HepG2 (cell line): ENCODE measurements at regions not wholly inside any gene's neighbourhood (a gene's known extent, or its start where the extent isn't known, plus 50 kb on each side); places are given as distances from the start of the nearest gene placed in this dataset.
"Not testable (repeated sequence)": the region's sequence is repeated elsewhere in the genome, so short reads cannot be mapped to it uniquely, and the experiment has no call there.

ENCODE experiments used
- CTCF ChIP-seq: sonication (generic); formaldehyde crosslinking; IDR thresholded peaks from 2 replicates; pipeline ENCODE4 v1.5.0; 2020; ENCODE audit warnings: mild to moderate bottlenecking, missing genetic modification reagents, moderate library complexity
- EZH2 ChIP-seq: conservative IDR thresholded peaks from 2 replicates; pipeline ENCODE4 v1.6.1; 2012; ENCODE audit warnings: mild to moderate bottlenecking, low read depth, low read length, moderate library complexity
- FOXJ3 ChIP-seq: sonication (generic); formaldehyde crosslinking; IDR thresholded peaks from 2 replicates; pipeline ENCODE4 v1.4.0; 2020; ENCODE audit warnings: missing genetic modification reagents, mild to moderate bottlenecking, borderline replicate concordance
- PRPF4 ChIP-seq: fragments of 200-400 bp; formaldehyde crosslinking; IDR thresholded peaks from 2 replicates; pipeline ENCODE4 v1.6.1; 2016; ENCODE audit warnings: low read length, low read depth; ENCODE audit not compliant: poor library complexity, severe bottlenecking
- SETDB1 ChIP-seq: sonication (generic); formaldehyde crosslinking; IDR thresholded peaks from 2 replicates; pipeline ENCODE4 v1.5.1; 2020; ENCODE audit warnings: missing genetic modification reagents, mild to moderate bottlenecking, borderline replicate concordance
- SRSF1 ChIP-seq: fragments of 200-400 bp; formaldehyde crosslinking; optimal IDR thresholded peaks from 2 replicates; pipeline ENCODE3; 2017; ENCODE audit warnings: mild to moderate bottlenecking, low read depth, low read length, moderate library complexity
- TAF1 ChIP-seq: sonication (generic); formaldehyde crosslinking; IDR thresholded peaks from 2 replicates; pipeline ENCODE4 v1.4.0; 2020; ENCODE audit warnings: missing genetic modification reagents
- XRCC5 ChIP-seq: fragments of 200-400 bp; formaldehyde crosslinking; optimal IDR thresholded peaks from 2 replicates; pipeline ENCODE3; 2017; ENCODE audit warnings: mild to moderate bottlenecking, low read length
- ZKSCAN5 ChIP-seq: sonication (generic); formaldehyde crosslinking; IDR thresholded peaks from 2 replicates; pipeline ENCODE4 v1.5.1; 2020; ENCODE audit warnings: mild to moderate bottlenecking, missing genetic modification reagents
- ZNF263 ChIP-seq: sonication (generic); formaldehyde crosslinking; IDR thresholded peaks from 2 replicates; pipeline ENCODE4 v1.4.0; 2020; ENCODE audit warnings: missing genetic modification reagents
- ZNF703 ChIP-seq: sonication (generic); formaldehyde crosslinking; IDR thresholded peaks from 2 replicates; pipeline ENCODE4 v1.5.1; 2020; ENCODE audit warnings: missing genetic modification reagents, mild to moderate bottlenecking, moderate library complexity, borderline replicate concordance

GRCh38 chr3:157845839-157846238 lies 260.4 kb downstream of the SHOX2 start:
- TF ChIP-seq CTCF (CRISPR knock-in tag); EZH2; ZKSCAN5 (CRISPR knock-in tag); TAF1; ZNF703 (CRISPR knock-in tag); FOXJ3 (CRISPR knock-in tag); ZNF263; PRPF4; SRSF1; SETDB1 (CRISPR knock-in tag); XRCC5: not testable (repeated sequence)
